Breast epithelium (tissue), 3 donors: ENCODE measurements at regions not wholly inside any gene's neighbourhood (a gene's known extent, or its start where the extent isn't known, plus 50 kb on each side); places are given as distances from the start of the nearest gene placed in this dataset.

Experiments
- POLR2A ChIP-seq: fragments of 450-650 bp; IDR thresholded peaks from one replicate; pipeline ENCODE4 v1.6.1; 2016; ENCODE audit warnings: antibody characterized with exemption, mild to moderate bottlenecking, moderate library complexity
- TF ChIP-seq, protein P1 (sequence below), 3 donors: fragments of 450-650 bp; IDR thresholded peaks; one replicate each; pipeline ENCODE4 v1.5.1; 2016 to 2017; ENCODE audit warnings: antibody characterized with exemption in 3 of 3, mild to moderate bottlenecking in 3 of 3, moderate library complexity in 3 of 3

- no peak for TF ChIP-seq POLR2A
- TF ChIP-seq, protein P1, sequence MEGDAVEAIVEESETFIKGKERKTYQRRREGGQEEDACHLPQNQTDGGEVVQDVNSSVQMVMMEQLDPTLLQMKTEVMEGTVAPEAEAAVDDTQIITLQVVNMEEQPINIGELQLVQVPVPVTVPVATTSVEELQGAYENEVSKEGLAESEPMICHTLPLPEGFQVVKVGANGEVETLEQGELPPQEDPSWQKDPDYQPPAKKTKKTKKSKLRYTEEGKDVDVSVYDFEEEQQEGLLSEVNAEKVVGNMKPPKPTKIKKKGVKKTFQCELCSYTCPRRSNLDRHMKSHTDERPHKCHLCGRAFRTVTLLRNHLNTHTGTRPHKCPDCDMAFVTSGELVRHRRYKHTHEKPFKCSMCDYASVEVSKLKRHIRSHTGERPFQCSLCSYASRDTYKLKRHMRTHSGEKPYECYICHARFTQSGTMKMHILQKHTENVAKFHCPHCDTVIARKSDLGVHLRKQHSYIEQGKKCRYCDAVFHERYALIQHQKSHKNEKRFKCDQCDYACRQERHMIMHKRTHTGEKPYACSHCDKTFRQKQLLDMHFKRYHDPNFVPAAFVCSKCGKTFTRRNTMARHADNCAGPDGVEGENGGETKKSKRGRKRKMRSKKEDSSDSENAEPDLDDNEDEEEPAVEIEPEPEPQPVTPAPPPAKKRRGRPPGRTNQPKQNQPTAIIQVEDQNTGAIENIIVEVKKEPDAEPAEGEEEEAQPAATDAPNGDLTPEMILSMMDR (IDR thresholded peaks at IDR 0.05): no peak
Observed at GRCh38 chr10:9547936-9548904, 1469.5 kb upstream of the CELF2 start.
